OCI-LY7 (cell line): ENCODE measurements at regions not wholly inside any gene's neighbourhood (a gene's known extent, or its start where the extent isn't known, plus 50 kb on each side); places are given as distances from the start of the nearest gene placed in this dataset.

Experiments
- BruUV-seq: library from RNA; stranded (reverse); fragments of 400-500 nt; replicated peaks from 2 replicates; lab custom pipeline; 2021; lab: Mats Ljungman, UMichigan
- CTCF ChIA-PET: fragments of 300-600 bp; sonication (Branson Sonifier 250); formaldehyde crosslinking; loops from one replicate; lab custom pipeline; 2022; ENCODE audit warnings: antibody characterized with exemption; ENCODE audit not compliant: unreplicated experiment; lab: Charles Lee
- POLR2A ChIA-PET: fragments of 300-600 bp; sonication (Branson Sonifier 250); formaldehyde crosslinking; loops from one replicate; lab custom pipeline; 2022; ENCODE audit warnings: antibody characterized with exemption; lab: Charles Lee
- DNase-seq: peaks from one replicate; pipeline ENCODE4 v3.0.0-alpha.2; 2015; ENCODE audit warnings: low spot score
- H2AFZ ChIP-seq: fragments of 200-600 bp; sonication (generic), shearing (Covaris generic); 2 replicates; pipeline ENCODE4 v1.6.1; 2014; ENCODE audit warnings: mild to moderate bottlenecking, antibody characterized with exemption, low read length, moderate library complexity
- H3K27ac ChIP-seq: fragments of 200-600 bp; sonication (generic); 2 replicates; pipeline ENCODE4 v1.5.1; 2014; ENCODE audit warnings: mixed run types, low read depth, mild to moderate bottlenecking, moderate library complexity, low read length, inconsistent platforms; ENCODE audit not compliant: poor library complexity, severe bottlenecking
- H3K36me3 ChIP-seq: fragments of 200-600 bp; sonication (generic); 2 replicates; pipeline ENCODE4 v1.6.1; 2014; ENCODE audit warnings: mild to moderate bottlenecking, antibody characterized with exemption, low read length, moderate library complexity, mixed read lengths; ENCODE audit not compliant: insufficient read depth
- H3K4me1 ChIP-seq: fragments of 200-600 bp; sonication (generic); 2 replicates; pipeline ENCODE4 v1.5.1; 2014; ENCODE audit warnings: mild to moderate bottlenecking, low read length; ENCODE audit not compliant: insufficient read depth, poor library complexity, severe bottlenecking
- H3K4me2 ChIP-seq: fragments of 200-600 bp; sonication (generic); 2 replicates; pipeline ENCODE4 v1.6.1; 2014; ENCODE audit warnings: mild to moderate bottlenecking, low read length
- H3K4me3 ChIP-seq: fragments of 200-600 bp; sonication (generic); 2 replicates; pipeline ENCODE4 v1.5.1; 2014; ENCODE audit warnings: mild to moderate bottlenecking, low read depth, low read length; ENCODE audit not compliant: poor library complexity, severe bottlenecking
- H3K79me2 ChIP-seq: fragments of 200-600 bp; sonication (generic); 2 replicates; pipeline ENCODE4 v1.6.1; 2016; ENCODE audit warnings: low read depth, mild to moderate bottlenecking, low read length, moderate library complexity, mixed read lengths; ENCODE audit not compliant: insufficient read depth
- H3K9me2 ChIP-seq: fragments of 200-600 bp; sonication (generic); 2 replicates; pipeline ENCODE4 v1.6.1; 2016; ENCODE audit warnings: mild to moderate bottlenecking, low read length, mixed read lengths; ENCODE audit not compliant: insufficient read depth
- H3K9me3 ChIP-seq: fragments of 200-600 bp; sonication (generic); 2 replicates; pipeline ENCODE4 v1.6.1; 2014; ENCODE audit warnings: mild to moderate bottlenecking, mixed run types, low read length, mixed read lengths
- H4K20me1 ChIP-seq: fragments of 200-600 bp; sonication (generic); 2 replicates; pipeline ENCODE4 v1.6.1; 2014; ENCODE audit warnings: mild to moderate bottlenecking, antibody characterized with exemption, low read length, moderate library complexity, mixed read lengths; ENCODE audit not compliant: insufficient read depth
- EZH2phosphoT487 ChIP-seq: fragments of 200-600 bp; sonication (generic); IDR thresholded peaks from 2 replicates; pipeline ENCODE4 v1.6.1; 2018; ENCODE audit warnings: low read depth, borderline replicate concordance, mild to moderate bottlenecking, mixed run types, antibody characterized with exemption, low read length, moderate library complexity, mixed read lengths
- intact Hi-C: fragments of 100-400 bp; cut with micrococcal nuclease; formaldehyde crosslinking; loops from one replicate; pipeline ENCODE4 v1.10.0; 2022; ENCODE audit not compliant: unreplicated experiment
- TF ChIP-seq, protein P1 (sequence below): fragments of 200-600 bp; sonication (generic); conservative IDR thresholded peaks from 2 replicates; pipeline ENCODE4 v1.5.1; 2014; ENCODE audit warnings: mild to moderate bottlenecking, antibody characterized with exemption, low read length, moderate library complexity, mixed read lengths

GRCh38 chr14:35456261-35456660 is 51.7 kb upstream of the NFKBIA start:
- Histone ChIP-seq H3K27ac (no peak overlapping the region), H3K36me3 (no peaks in the 10 kb centered on the region), H3K79me2 (no peaks in the 10 kb centered on the region), H4K20me1 (no peaks in the 10 kb centered on the region), H3K9me2 (no peaks in the 10 kb centered on the region), H2AFZ (no peak overlapping the region), H3K9me3 (peaks cover 7% of the 10 kb centered on the region; the same call in 1 of the 2 replicates), H3K4me3 (no peak overlapping the region), H3K4me1 (no peaks in the 10 kb centered on the region), H3K4me2 (no peak overlapping the region)
- intact Hi-C loops = no loop called here
- no peak for DNase-seq
- no peak for TF ChIP-seq EZH2phosphoT487
- TF ChIP-seq, protein P1, sequence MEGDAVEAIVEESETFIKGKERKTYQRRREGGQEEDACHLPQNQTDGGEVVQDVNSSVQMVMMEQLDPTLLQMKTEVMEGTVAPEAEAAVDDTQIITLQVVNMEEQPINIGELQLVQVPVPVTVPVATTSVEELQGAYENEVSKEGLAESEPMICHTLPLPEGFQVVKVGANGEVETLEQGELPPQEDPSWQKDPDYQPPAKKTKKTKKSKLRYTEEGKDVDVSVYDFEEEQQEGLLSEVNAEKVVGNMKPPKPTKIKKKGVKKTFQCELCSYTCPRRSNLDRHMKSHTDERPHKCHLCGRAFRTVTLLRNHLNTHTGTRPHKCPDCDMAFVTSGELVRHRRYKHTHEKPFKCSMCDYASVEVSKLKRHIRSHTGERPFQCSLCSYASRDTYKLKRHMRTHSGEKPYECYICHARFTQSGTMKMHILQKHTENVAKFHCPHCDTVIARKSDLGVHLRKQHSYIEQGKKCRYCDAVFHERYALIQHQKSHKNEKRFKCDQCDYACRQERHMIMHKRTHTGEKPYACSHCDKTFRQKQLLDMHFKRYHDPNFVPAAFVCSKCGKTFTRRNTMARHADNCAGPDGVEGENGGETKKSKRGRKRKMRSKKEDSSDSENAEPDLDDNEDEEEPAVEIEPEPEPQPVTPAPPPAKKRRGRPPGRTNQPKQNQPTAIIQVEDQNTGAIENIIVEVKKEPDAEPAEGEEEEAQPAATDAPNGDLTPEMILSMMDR = no peak
- ChIA-PET CTCF (no interaction called here), POLR2A (no interaction called here)
- no TSS peak for BruUV-seq

DNA sequence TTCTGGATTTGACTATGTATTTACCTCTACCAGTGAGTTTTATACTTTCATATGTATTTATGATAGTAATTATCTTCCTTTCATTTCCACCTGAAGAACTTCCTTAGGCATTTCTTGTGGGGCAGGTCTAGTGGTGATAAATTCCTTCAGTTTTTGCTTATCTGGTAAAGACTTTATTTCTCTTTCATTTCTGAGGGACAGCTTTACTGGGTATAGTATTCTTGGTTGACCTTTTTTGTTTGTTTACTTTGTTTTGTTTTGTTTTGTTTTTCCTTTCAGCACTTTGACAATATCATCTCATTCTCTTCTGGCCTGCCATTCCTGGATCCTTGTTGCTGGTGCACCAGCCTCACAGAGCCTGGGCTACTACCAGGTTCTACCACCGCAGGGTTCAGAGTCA is 53.9 kb upstream of the NFKBIA start:
- TF ChIP-seq, protein P1 = no peak
- no peak for TF ChIP-seq EZH2phosphoT487
- no peak overlapping the region for H3K4me3 ChIP-seq
- intact Hi-C loops = no loop called here
- H4K20me1 ChIP-seq = no peaks in the 10 kb centered on the region
- no peak overlapping the region for H3K4me2 ChIP-seq
- no peaks in the 10 kb centered on the region for H3K9me2 ChIP-seq
- BruUV-seq = no TSS peak
- H3K9me3 ChIP-seq = peaks cover 7% of the 10 kb centered on the region; the same call in 1 of the 2 replicates
- H3K27ac ChIP-seq = no peak overlapping the region
- no peaks in the 10 kb centered on the region for H3K36me3 ChIP-seq
- no peaks in the 10 kb centered on the region for H3K4me1 ChIP-seq
- DNase-seq = no peak
- no peak overlapping the region for H2AFZ ChIP-seq
- H3K79me2 ChIP-seq = no peaks in the 10 kb centered on the region
- POLR2A ChIA-PET = no interaction called here
- CTCF ChIA-PET = no interaction called here

GRCh38 chr14:35459776-35460175 is 55.2 kb upstream of the NFKBIA start:
- TF ChIP-seq EZH2phosphoT487 = no peak
- TF ChIP-seq, protein P1 = no peak
- H3K4me1 ChIP-seq = no peaks in the 10 kb centered on the region
- H3K4me3 ChIP-seq = no peak overlapping the region
- H3K4me2 ChIP-seq = no peak overlapping the region
- peaks cover 7% of the 10 kb centered on the region; the same call in 1 of the 2 replicates for H3K9me3 ChIP-seq
- H4K20me1 ChIP-seq = no peaks in the 10 kb centered on the region
- POLR2A ChIA-PET = interaction anchor here (1.1 kb wide), 1 partner anchor 234 kb away, joined by 4 read pairs; no protein-coding TSS in a partner anchor
- CTCF ChIA-PET = no interaction called here
- no peak for DNase-seq
- no peak overlapping the region for H3K27ac ChIP-seq
- H3K79me2 ChIP-seq = no peaks in the 10 kb centered on the region
- intact Hi-C loops = no loop called here
- H3K36me3 ChIP-seq = no peaks in the 10 kb centered on the region
- BruUV-seq = no TSS peak
- H2AFZ ChIP-seq = no peak overlapping the region
- H3K9me2 ChIP-seq = no peaks in the 10 kb centered on the region
